ENCODE measurements at regions not wholly inside any gene's neighbourhood (a gene's known extent, or its start where the extent isn't known, plus 50 kb on each side); places are given as distances from the start of the nearest gene placed in this dataset.
"Not testable (repeated sequence)": the region's sequence is repeated elsewhere in the genome, so short reads cannot be mapped to it uniquely, and the experiment has no call there.

GRCh38 chr12:97876780-97877179 is 414.2 kb downstream of the RMST start:
- DNase-seq (ENCODE audit: extremely low spot score) = no peak
- POLR2A ChIA-PET = no interaction called here
- TF ChIP-seq FOXK2 (IDR thresholded peaks at IDR 0.05) (no peak), SUZ12 (IDR thresholded peaks at IDR 0.05) (no peak), FOXA1 (IDR thresholded peaks at IDR 0.05) (no peak), ARNT (IDR thresholded peaks at IDR 0.05) (no peak), TARDBP (IDR thresholded peaks at IDR 0.05) (no peak)
- CTCF ChIA-PET = no interaction called here

- DNase-seq (ENCODE audit: extremely low spot score) = no peak
- CTCF ChIA-PET = no interaction called here
- no peak for TF ChIP-seq NFRKB (IDR thresholded peaks at IDR 0.05)
- TF ChIP-seq ARNT (IDR thresholded peaks at IDR 0.05) = no peak
- no peak for TF ChIP-seq HDGF (IDR thresholded peaks at IDR 0.05; ENCODE audit: borderline replicate concordance)
- POLR2A ChIA-PET = no interaction called here
Measured at GRCh38 chr12:97877404-97877803, 414.8 kb downstream of the RMST start.

GRCh38 chr12:97886511-97887176 is 424.0 kb downstream of the RMST start:
- no peak for TF ChIP-seq FOXM1 (IDR thresholded peaks at IDR 0.05; ENCODE audit: borderline replicate concordance)
- TF ChIP-seq SUZ12 (IDR thresholded peaks at IDR 0.05) = no peak
- no peak for TF ChIP-seq LEF1 (IDR thresholded peaks at IDR 0.05; ENCODE audit: borderline replicate concordance)
- no peak for TF ChIP-seq SP1 (IDR thresholded peaks at IDR 0.05)
- no peak for TF ChIP-seq FOXK2 (IDR thresholded peaks at IDR 0.05)
- no peak for TF ChIP-seq BHLHE40 (IDR thresholded peaks at IDR 0.05; ENCODE audit: borderline replicate concordance)
- TF ChIP-seq ARNT (IDR thresholded peaks at IDR 0.05) = no peak
- no peak for TF ChIP-seq CTBP1 (IDR thresholded peaks at IDR 0.05; ENCODE audit: borderline replicate concordance)
- TF ChIP-seq PKNOX1 (IDR thresholded peaks at IDR 0.05) = no peak
- no peak for TF ChIP-seq ELF4 (IDR thresholded peaks at IDR 0.05)
- ChIA-PET CTCF (no interaction called here), POLR2A (no interaction called here)
- no peak for DNase-seq (ENCODE audit: extremely low spot score)

GRCh38 chr12:97897881-97898280 is 435.3 kb downstream of the RMST start:
- CTCF ChIA-PET; POLR2A ChIA-PET; DNase-seq (ENCODE audit: extremely low spot score): not testable (repeated sequence)

GRCh38 chr12:97899529-97899928 is 436.9 kb downstream of the RMST start:
- TF ChIP-seq SP1 (IDR thresholded peaks at IDR 0.05) (no peak), PKNOX1 (IDR thresholded peaks at IDR 0.05) (no peak), ZNF384 (IDR thresholded peaks at IDR 0.05) (no peak), SUZ12 (IDR thresholded peaks at IDR 0.05) (no peak), BHLHE40 (IDR thresholded peaks at IDR 0.05; ENCODE audit: borderline replicate concordance) (no peak)
- no peak for DNase-seq (ENCODE audit: extremely low spot score)
- ChIA-PET POLR2A (no interaction called here), CTCF (no interaction called here)

GRCh38 chr12:97899956-97900355 is 437.4 kb downstream of the RMST start:
- POLR2A ChIA-PET = no interaction called here
- CTCF ChIA-PET = no interaction called here
- no peak for DNase-seq (ENCODE audit: extremely low spot score)
- TF ChIP-seq CTBP1 (IDR thresholded peaks at IDR 0.05; ENCODE audit: borderline replicate concordance) (no peak), HDGF (IDR thresholded peaks at IDR 0.05; ENCODE audit: borderline replicate concordance) (no peak), ZNF384 (IDR thresholded peaks at IDR 0.05) (no peak)

- ChIA-PET POLR2A (no interaction called here), CTCF (no interaction called here)
- TF ChIP-seq CTBP1 (IDR thresholded peaks at IDR 0.05; ENCODE audit: borderline replicate concordance) (no peak), NFRKB (IDR thresholded peaks at IDR 0.05) (no peak), SUZ12 (IDR thresholded peaks at IDR 0.05) (no peak), ZNF384 (IDR thresholded peaks at IDR 0.05) (no peak), FOXK2 (IDR thresholded peaks at IDR 0.05) (no peak), ELF4 (IDR thresholded peaks at IDR 0.05) (no peak), FOXM1 (IDR thresholded peaks at IDR 0.05; ENCODE audit: borderline replicate concordance) (no peak), HDGF (IDR thresholded peaks at IDR 0.05; ENCODE audit: borderline replicate concordance) (no peak)
Measured at GRCh38 chr12:97903356-97903755, 440.8 kb downstream of the RMST start.

GRCh38 chr12:97907504-97907903 is 444.9 kb downstream of the RMST start:
- ChIA-PET POLR2A (no interaction called here), CTCF (no interaction called here)
- no peak for DNase-seq (ENCODE audit: extremely low spot score)
- TF ChIP-seq SP1 (IDR thresholded peaks at IDR 0.05) (no peak), L3MBTL2 (conservative IDR thresholded peaks at IDR 0.05) (no peak), HDGF (IDR thresholded peaks at IDR 0.05; ENCODE audit: borderline replicate concordance) (no peak), LEF1 (IDR thresholded peaks at IDR 0.05; ENCODE audit: borderline replicate concordance) (no peak), NFRKB (IDR thresholded peaks at IDR 0.05) (no peak), ELF4 (IDR thresholded peaks at IDR 0.05) (no peak)

More at GRCh38 chr12:97903356-97903755, 440.8 kb downstream of the RMST start:
- DNase-seq (ENCODE audit: extremely low spot score) = no peak

- TF ChIP-seq CTBP1 (IDR thresholded peaks at IDR 0.05; ENCODE audit: borderline replicate concordance) = no peak
- no peak for TF ChIP-seq BHLHE40 (IDR thresholded peaks at IDR 0.05; ENCODE audit: borderline replicate concordance)
- TF ChIP-seq FOXM1 (IDR thresholded peaks at IDR 0.05; ENCODE audit: borderline replicate concordance) = no peak
- DNase-seq (ENCODE audit: extremely low spot score) = no peak
- ChIA-PET POLR2A (no interaction called here), CTCF (no interaction called here)
Measured at GRCh38 chr12:97910559-97910958, 448.0 kb downstream of the RMST start.
